OCI-LY1 (cell line): ENCODE measurements at regions not wholly inside any gene's neighbourhood (a gene's known extent, or its start where the extent isn't known, plus 50 kb on each side); places are given as distances from the start of the nearest gene placed in this dataset.

Experiments
- H2AFZ ChIP-seq: fragments of 200-600 bp; sonication (generic), shearing (Covaris generic); 2 replicates; pipeline ENCODE4 v1.6.0; 2014; ENCODE audit warnings: antibody characterized with exemption, mild to moderate bottlenecking, low read length
- H3F3A ChIP-seq: fragments of 200-600 bp; sonication (generic), shearing (Covaris generic); 2 replicates; pipeline ENCODE4 v1.6.0; 2014; ENCODE audit warnings: mild to moderate bottlenecking, antibody characterized with exemption, low read length, moderate library complexity; ENCODE audit not compliant: insufficient read depth
- H3K27ac ChIP-seq: fragments of 200-600 bp; sonication (generic); 2 replicates; pipeline ENCODE4 v1.5.1; 2014; ENCODE audit warnings: low read length, mixed run types, mild to moderate bottlenecking, low read depth; ENCODE audit not compliant: poor library complexity, severe bottlenecking
- H3K27me3 ChIP-seq: fragments of 200-600 bp; sonication (generic); 2 replicates; pipeline ENCODE4 v1.6.0; 2014; ENCODE audit warnings: antibody characterized with exemption, mild to moderate bottlenecking, low read length, moderate library complexity; ENCODE audit not compliant: insufficient read depth
- H3K36me3 ChIP-seq: fragments of 200-600 bp; sonication (generic); 2 replicates; pipeline ENCODE4 v1.6.1; 2014; ENCODE audit warnings: mild to moderate bottlenecking, antibody characterized with exemption, low read length, moderate library complexity, mixed read lengths; ENCODE audit not compliant: insufficient read depth
- H3K4me1 ChIP-seq: fragments of 200-600 bp; sonication (generic); 2 replicates; pipeline ENCODE4 v1.5.1; 2014; ENCODE audit warnings: mild to moderate bottlenecking, low read length, moderate library complexity; ENCODE audit not compliant: insufficient read depth, severe bottlenecking
- H3K4me2 ChIP-seq: fragments of 200-600 bp; sonication (generic), shearing (Covaris generic); 2 replicates; pipeline ENCODE4 v1.6.1; 2014; ENCODE audit warnings: low read length
- H3K4me3 ChIP-seq: fragments of 200-600 bp; sonication (generic); 2 replicates; pipeline ENCODE4 v1.5.1; 2014; ENCODE audit warnings: low read length, low read depth, mild to moderate bottlenecking, mixed read lengths; ENCODE audit not compliant: poor library complexity, severe bottlenecking
- H3K79me2 ChIP-seq: fragments of 200-600 bp; shearing (Covaris generic); 2 replicates; pipeline ENCODE4 v1.6.1; 2016; ENCODE audit warnings: mixed run types, low read length, mixed read lengths; ENCODE audit not compliant: insufficient read depth
- H3K9ac ChIP-seq: fragments of 200-600 bp; sonication (generic), shearing (Covaris generic); 2 replicates; pipeline ENCODE4 v1.6.1; 2014; ENCODE audit warnings: mild to moderate bottlenecking, low read length, mixed read lengths
- H3K9me2 ChIP-seq: fragments of 200-600 bp; sonication (generic), shearing (Covaris generic); 2 replicates; pipeline ENCODE4 v1.6.1; 2014; ENCODE audit warnings: low read depth, mild to moderate bottlenecking, low read length, mixed read lengths
- H3K9me3 ChIP-seq: fragments of 200-600 bp; shearing (Covaris generic); 2 replicates; pipeline ENCODE4 v1.6.1; 2014; ENCODE audit warnings: low read length, mixed read lengths
- H4K20me1 ChIP-seq: fragments of 200-600 bp; sonication (generic), shearing (Covaris generic); 2 replicates; pipeline ENCODE4 v1.6.0; 2016; ENCODE audit warnings: mild to moderate bottlenecking, low read length; ENCODE audit not compliant: insufficient read depth
- CTCF ChIP-seq: fragments of 200-600 bp; sonication (generic), shearing (Covaris generic); IDR thresholded peaks from 2 replicates; pipeline ENCODE4 v1.5.1; 2017; ENCODE audit warnings: mild to moderate bottlenecking, antibody characterized with exemption, low read length, moderate library complexity, mixed read lengths
- EZH2 ChIP-seq: fragments of 200-600 bp; sonication (generic), shearing (Covaris generic); IDR thresholded peaks from 2 replicates; pipeline ENCODE4 v1.8.0; 2017; ENCODE audit warnings: borderline replicate concordance, mixed run types, mild to moderate bottlenecking, antibody characterized with exemption, low read length, moderate library complexity, mixed read lengths

- no peak overlapping the region for H3K4me3 ChIP-seq
- no peaks in the 10 kb centered on the region for H3F3A ChIP-seq
- no peak overlapping the region for H3K4me2 ChIP-seq
- no peak overlapping the region for H3K27ac ChIP-seq
- H3K4me1 ChIP-seq = no peaks in the 10 kb centered on the region
- no peaks in the 10 kb centered on the region for H3K27me3 ChIP-seq
- H2AFZ ChIP-seq = no peak overlapping the region
- H3K9me3 ChIP-seq = no peaks in the 10 kb centered on the region
- H3K9ac ChIP-seq = no peak overlapping the region
- TF ChIP-seq CTCF (no peak), EZH2 (no peak)
- H3K79me2 ChIP-seq = no peaks in the 10 kb centered on the region
- H3K36me3 ChIP-seq = no peaks in the 10 kb centered on the region
- no peaks in the 10 kb centered on the region for H3K9me2 ChIP-seq
- no peaks in the 10 kb centered on the region for H4K20me1 ChIP-seq
These were observed 161.0 kb upstream of the GBE1 start for GRCh38 chr3:81922404-81922803.

- Histone ChIP-seq H3K4me3 (no peak overlapping the region), H4K20me1 (no peaks in the 10 kb centered on the region), H3F3A (no peaks in the 10 kb centered on the region), H3K9me2 (no peaks in the 10 kb centered on the region), H3K4me2 (no peak overlapping the region), H3K9ac (no peak overlapping the region), H3K36me3 (no peaks in the 10 kb centered on the region), H2AFZ (no peak overlapping the region), H3K79me2 (no peaks in the 10 kb centered on the region), H3K27me3 (no peaks in the 10 kb centered on the region), H3K9me3 (no peaks in the 10 kb centered on the region), H3K4me1 (no peaks in the 10 kb centered on the region), H3K27ac (no peak overlapping the region)
- TF ChIP-seq EZH2 (no peak), CTCF (no peak)
These were observed 159.4 kb upstream of the GBE1 start for GRCh38 chr3:81920816-81921215.

GRCh38 chr3:81916890-81917289, 155.4 kb upstream of the GBE1 start:
- no peak overlapping the region for H2AFZ ChIP-seq
- H3K9me3 ChIP-seq = no peaks in the 10 kb centered on the region
- no peaks in the 10 kb centered on the region for H3K27me3 ChIP-seq
- TF ChIP-seq CTCF = no peak
- no peak for TF ChIP-seq EZH2
- no peaks in the 10 kb centered on the region for H3F3A ChIP-seq
- H3K36me3 ChIP-seq = no peaks in the 10 kb centered on the region
- H3K79me2 ChIP-seq = no peaks in the 10 kb centered on the region
- H3K9ac ChIP-seq = no peak overlapping the region
- H3K9me2 ChIP-seq = no peaks in the 10 kb centered on the region
- H3K4me2 ChIP-seq = no peak overlapping the region
- H3K4me3 ChIP-seq = no peak overlapping the region
- no peak overlapping the region for H3K27ac ChIP-seq
- no peaks in the 10 kb centered on the region for H4K20me1 ChIP-seq
- no peaks in the 10 kb centered on the region for H3K4me1 ChIP-seq
